ENCODE measurements at regions not wholly inside any gene's neighbourhood (a gene's known extent, or its start where the extent isn't known, plus 50 kb on each side); places are given as distances from the start of the nearest gene placed in this dataset.

DNA sequence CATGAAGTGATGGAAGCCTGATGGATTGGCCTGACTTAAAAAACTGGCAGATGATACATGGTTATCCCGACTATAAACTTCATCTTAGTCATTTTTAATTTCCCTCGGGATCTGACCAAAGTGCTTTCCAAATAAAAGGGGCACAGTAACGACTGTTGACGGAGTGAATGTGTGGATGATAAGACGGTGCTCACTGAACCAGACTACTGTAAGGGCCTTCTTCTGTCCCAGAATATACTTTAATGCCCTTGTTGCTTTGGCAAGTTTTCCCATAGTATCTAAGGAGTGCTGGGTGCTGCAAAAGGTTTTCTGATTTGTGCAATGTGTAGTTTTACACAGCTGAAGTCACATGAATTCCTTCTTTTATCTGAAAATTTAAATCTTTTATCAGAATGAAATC is 373.5 kb downstream of the DSEL start (continued):
- TF ChIP-seq, protein P1, sequence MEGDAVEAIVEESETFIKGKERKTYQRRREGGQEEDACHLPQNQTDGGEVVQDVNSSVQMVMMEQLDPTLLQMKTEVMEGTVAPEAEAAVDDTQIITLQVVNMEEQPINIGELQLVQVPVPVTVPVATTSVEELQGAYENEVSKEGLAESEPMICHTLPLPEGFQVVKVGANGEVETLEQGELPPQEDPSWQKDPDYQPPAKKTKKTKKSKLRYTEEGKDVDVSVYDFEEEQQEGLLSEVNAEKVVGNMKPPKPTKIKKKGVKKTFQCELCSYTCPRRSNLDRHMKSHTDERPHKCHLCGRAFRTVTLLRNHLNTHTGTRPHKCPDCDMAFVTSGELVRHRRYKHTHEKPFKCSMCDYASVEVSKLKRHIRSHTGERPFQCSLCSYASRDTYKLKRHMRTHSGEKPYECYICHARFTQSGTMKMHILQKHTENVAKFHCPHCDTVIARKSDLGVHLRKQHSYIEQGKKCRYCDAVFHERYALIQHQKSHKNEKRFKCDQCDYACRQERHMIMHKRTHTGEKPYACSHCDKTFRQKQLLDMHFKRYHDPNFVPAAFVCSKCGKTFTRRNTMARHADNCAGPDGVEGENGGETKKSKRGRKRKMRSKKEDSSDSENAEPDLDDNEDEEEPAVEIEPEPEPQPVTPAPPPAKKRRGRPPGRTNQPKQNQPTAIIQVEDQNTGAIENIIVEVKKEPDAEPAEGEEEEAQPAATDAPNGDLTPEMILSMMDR (IDR thresholded peaks at IDR 0.05; ENCODE audit: control extremely low read depth in 1 of 3, insufficient read depth in 1 of 3, low read depth in 1 of 3, low read length in 3 of 3), result no peak
- no peak for TF ChIP-seq EP300 (IDR thresholded peaks at IDR 0.05; ENCODE audit: borderline replicate concordance in 1 of 2, low read depth in 2 of 2, low read length in 2 of 2)
- no peak for TF ChIP-seq TEAD4 (IDR thresholded peaks at IDR 0.05; ENCODE audit: low read depth, low read length)
- TF ChIP-seq GTF2F1 (IDR thresholded peaks at IDR 0.05; ENCODE audit: borderline replicate concordance, low read depth, low read length), result no peak

All from H1 (cell line).